ENCODE measurements at regions not wholly inside any gene's neighbourhood (a gene's known extent, or its start where the extent isn't known, plus 50 kb on each side); places are given as distances from the start of the nearest gene placed in this dataset.

DNA sequence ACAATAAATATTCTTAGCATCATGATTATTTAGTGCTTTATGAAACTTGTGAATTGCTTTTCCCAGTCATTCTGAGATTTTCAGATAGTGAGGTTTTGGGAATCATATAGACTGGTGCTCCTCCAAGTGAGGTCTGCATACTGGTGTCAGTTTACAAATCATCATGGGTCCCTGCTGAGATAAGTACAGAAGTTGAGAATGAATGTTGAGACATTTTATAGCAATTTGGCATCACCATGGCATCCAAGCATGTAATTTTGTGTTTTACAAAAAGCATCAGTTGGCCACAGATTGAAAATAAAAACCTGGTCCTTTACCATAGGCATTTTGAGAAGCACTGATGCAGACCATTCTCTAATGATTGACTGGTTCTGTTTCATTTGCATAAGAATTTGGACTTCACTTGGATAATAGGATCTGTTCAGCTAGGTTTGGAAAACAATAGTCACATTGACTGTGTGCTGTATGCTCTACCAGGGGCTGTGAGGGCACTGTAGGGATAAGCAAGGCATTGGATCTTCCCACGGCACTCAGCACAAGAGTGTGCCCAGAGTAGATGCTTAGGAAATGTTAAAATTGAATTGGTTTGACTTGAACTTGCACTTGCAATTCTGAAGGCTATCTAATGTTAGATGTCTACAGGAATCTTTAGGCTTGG, 79.0 kb upstream of the JUN start:
- Histone ChIP-seq H3K36me3 (no peaks in the 10 kb centered on the region), H3K4me1 (peaks cover 22 to 27% of the 10 kb centered on the region in 2 donors), H3K9me3 (no peaks in the 10 kb centered on the region), H3K4me3 (replicated peaks in 1 of 3) (no peak overlapping the region), H3K27ac (no peak overlapping the region), H3K27me3 (no peaks in the 10 kb centered on the region)
- no peak for DNase-seq
- WGBS, 2 donors: 95 to 96% methylated on average over 1 of the region's 1 CpG
- intact Hi-C loops (cut with DNase I): no loop called here
- no peak for TF ChIP-seq POLR2A (IDR thresholded peaks at IDR 0.05)
- TF ChIP-seq, protein P1, sequence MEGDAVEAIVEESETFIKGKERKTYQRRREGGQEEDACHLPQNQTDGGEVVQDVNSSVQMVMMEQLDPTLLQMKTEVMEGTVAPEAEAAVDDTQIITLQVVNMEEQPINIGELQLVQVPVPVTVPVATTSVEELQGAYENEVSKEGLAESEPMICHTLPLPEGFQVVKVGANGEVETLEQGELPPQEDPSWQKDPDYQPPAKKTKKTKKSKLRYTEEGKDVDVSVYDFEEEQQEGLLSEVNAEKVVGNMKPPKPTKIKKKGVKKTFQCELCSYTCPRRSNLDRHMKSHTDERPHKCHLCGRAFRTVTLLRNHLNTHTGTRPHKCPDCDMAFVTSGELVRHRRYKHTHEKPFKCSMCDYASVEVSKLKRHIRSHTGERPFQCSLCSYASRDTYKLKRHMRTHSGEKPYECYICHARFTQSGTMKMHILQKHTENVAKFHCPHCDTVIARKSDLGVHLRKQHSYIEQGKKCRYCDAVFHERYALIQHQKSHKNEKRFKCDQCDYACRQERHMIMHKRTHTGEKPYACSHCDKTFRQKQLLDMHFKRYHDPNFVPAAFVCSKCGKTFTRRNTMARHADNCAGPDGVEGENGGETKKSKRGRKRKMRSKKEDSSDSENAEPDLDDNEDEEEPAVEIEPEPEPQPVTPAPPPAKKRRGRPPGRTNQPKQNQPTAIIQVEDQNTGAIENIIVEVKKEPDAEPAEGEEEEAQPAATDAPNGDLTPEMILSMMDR (IDR thresholded peaks at IDR 0.05): no peak

DNA sequence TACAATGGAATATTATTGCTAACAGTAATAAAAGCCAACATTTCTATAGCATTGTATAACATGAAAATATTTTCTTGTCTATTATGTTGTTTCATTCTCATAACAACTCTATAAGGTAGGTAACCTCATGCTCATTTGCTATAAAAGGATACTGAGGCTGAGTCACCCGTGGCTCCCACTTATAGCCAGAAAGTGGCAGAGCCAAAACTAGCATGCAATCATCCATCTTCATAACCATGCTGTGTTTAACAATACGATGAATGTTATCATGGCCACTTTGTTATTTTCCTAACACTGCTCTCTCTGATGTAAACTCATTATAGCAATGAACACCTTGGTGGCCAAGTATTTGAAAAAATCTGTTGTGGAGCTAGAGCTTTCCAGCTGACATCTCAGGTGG, 80.8 kb upstream of the JUN start:
- intact Hi-C loops (cut with DNase I): no loop called here
- no peak for DNase-seq
- WGBS, 2 donors: 82 to 95% methylated on average over 2 of the region's 2 CpGs
- H3K36me3 ChIP-seq: no peaks in the 10 kb centered on the region
- no peaks in the 10 kb centered on the region for H3K9me3 ChIP-seq
- no peaks in the 10 kb centered on the region for H3K27me3 ChIP-seq
- no peak for TF ChIP-seq POLR2A (IDR thresholded peaks at IDR 0.05)
- TF ChIP-seq, protein P1 (IDR thresholded peaks at IDR 0.05): no peak
- H3K4me3 ChIP-seq (replicated peaks in 1 of 3): no peak overlapping the region
- no peak overlapping the region for H3K27ac ChIP-seq
- H3K4me1 ChIP-seq: peaks cover 9 to 10% of the 10 kb centered on the region in 2 donors

DNA sequence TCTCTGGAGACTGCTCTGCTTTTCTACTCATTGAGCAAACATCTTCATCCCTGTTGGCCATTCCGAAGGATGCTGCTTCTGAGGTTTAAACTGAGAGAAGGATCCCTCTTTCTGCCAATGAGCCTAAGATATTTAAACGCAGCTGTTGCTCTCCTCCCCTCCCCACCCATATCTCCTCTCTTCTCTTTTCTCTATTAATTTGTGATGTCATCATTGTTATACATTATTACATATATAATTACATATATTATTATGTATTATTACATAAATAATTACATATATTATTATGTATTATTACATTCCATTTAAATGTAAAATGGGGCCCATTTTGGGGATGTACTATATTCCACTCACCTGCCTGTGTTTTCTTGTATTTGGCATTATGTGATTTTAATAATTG, 82.7 kb upstream of the JUN start:
- Histone ChIP-seq H3K9me3 (no peaks in the 10 kb centered on the region), H3K27ac (no peak overlapping the region), H3K4me1 (peaks cover 3 to 6% of the 10 kb centered on the region in 2 donors), H3K36me3 (no peaks in the 10 kb centered on the region), H3K27me3 (no peaks in the 10 kb centered on the region), H3K4me3 (replicated peaks in 1 of 3) (no peak overlapping the region)
- 97 to 98% methylated on average over 2 of the region's 2 CpGs for WGBS, 2 donors
- intact Hi-C loops (cut with DNase I): no loop called here
- TF ChIP-seq, protein P1 (IDR thresholded peaks at IDR 0.05): no peak
- no peak for TF ChIP-seq POLR2A (IDR thresholded peaks at IDR 0.05)
- no peak for DNase-seq

DNA sequence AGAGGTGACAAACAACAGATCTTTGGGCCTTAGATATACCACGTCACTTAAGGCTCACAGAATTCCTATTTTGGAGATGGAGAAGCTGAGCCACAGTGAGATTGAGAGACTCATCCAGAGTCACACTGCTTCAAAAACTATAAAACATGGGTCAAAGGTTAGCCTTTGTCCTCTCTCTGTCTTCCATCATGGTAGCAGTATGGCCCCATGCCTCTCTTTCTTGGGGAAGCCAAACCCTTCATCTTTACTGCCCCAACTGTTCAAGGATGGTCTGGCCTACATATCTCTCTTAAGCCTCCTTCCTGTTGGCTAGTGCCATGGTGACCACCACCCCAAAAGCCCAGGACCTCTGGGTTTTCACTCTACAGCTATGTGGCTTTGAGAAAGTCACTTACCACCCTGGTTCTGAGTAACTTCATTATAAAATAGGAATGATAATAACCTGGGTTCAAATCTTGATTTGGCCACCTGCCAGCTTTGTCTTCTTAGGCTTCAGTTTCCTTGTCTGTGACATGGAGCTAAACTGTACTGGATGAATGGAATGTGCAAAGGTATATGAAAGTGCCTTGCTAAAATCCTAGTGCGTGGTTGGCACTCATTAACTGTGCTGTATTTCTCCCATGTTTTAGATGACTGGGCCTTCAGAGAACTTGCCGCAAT, 85.9 kb upstream of the JUN start:
- H3K4me3 ChIP-seq (replicated peaks in 1 of 3): no peak overlapping the region
- H3K27me3 ChIP-seq: no peaks in the 10 kb centered on the region
- intact Hi-C loops (cut with DNase I): no loop called here
- TF ChIP-seq, protein P1 (IDR thresholded peaks at IDR 0.05): no peak
- no peak for TF ChIP-seq POLR2A (IDR thresholded peaks at IDR 0.05)
- no peaks in the 10 kb centered on the region for H3K36me3 ChIP-seq
- no peak overlapping the region for H3K27ac ChIP-seq
- peaks cover 10 to 12% of the 10 kb centered on the region in 2 donors for H3K4me1 ChIP-seq
- no peaks in the 10 kb centered on the region for H3K9me3 ChIP-seq
- 94 to 96% methylated on average over 3 of the region's 3 CpGs for WGBS, 2 donors
- no peak for DNase-seq

DNA sequence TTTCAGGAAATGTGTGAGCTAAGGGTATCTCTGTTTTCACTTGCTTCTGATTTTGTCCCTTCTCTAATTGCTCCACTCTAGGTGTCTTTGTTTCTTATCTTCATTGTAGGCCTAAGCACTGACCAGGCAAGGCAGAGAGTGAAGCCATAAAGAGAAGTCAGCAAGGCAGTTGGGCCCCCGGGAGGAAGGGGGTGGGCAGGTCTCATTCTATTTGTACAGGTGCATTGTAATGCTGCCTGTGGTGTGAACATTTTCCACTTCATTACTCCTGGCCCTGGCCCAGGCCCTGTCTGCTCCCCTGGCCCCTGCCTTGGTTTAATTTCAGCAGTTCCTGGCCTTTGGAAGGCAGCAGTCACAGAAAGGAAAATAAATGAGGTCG, 86.4 kb upstream of the JUN start:
- H3K27ac ChIP-seq: no peak overlapping the region
- H3K36me3 ChIP-seq: no peaks in the 10 kb centered on the region
- WGBS, 2 donors: 49 to 53% methylated on average over 2 of the region's 2 CpGs
- TF ChIP-seq, protein P1 (IDR thresholded peaks at IDR 0.05): no peak
- TF ChIP-seq POLR2A (IDR thresholded peaks at IDR 0.05): no peak
- H3K4me1 ChIP-seq: peaks cover 11 to 16% of the 10 kb centered on the region in 2 donors
- intact Hi-C loops (cut with DNase I): no loop called here
- no peak overlapping the region for H3K4me3 ChIP-seq (replicated peaks in 1 of 3)
- peak; percentile 48 to 58 for DNase-seq
- H3K9me3 ChIP-seq: no peaks in the 10 kb centered on the region
- no peaks in the 10 kb centered on the region for H3K27me3 ChIP-seq

All from thyroid gland (tissue), 4 donors.